ENCODE measurements at regions not wholly inside any gene's neighbourhood (a gene's known extent, or its start where the extent isn't known, plus 50 kb on each side); places are given as distances from the start of the nearest gene placed in this dataset.

DNA sequence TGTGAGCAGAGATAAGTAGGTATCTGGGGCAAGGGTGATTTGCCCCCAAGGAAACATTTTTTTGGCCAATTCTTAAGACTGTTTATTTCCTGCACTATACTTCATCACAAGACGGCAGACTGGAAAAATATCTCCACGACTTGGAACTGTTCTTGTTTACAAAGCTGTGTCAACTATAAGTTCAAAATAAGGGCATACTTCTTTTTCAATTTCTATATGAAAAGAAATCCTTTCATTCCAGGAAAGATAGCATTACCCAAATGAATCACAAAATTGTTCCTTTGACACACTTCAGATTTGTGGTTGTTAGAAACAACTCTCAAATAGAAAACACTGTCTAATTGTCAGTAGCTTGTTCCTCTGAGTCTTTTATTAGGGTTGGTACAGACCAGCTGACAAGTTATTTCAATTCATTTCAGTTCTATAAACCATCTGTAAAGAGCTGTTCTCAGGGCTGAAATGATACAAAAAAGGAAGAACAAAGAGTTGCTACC lies 212.9 kb upstream of the PRDM1 start:
- no peak for ATAC-seq
- TF ChIP-seq, protein P1, sequence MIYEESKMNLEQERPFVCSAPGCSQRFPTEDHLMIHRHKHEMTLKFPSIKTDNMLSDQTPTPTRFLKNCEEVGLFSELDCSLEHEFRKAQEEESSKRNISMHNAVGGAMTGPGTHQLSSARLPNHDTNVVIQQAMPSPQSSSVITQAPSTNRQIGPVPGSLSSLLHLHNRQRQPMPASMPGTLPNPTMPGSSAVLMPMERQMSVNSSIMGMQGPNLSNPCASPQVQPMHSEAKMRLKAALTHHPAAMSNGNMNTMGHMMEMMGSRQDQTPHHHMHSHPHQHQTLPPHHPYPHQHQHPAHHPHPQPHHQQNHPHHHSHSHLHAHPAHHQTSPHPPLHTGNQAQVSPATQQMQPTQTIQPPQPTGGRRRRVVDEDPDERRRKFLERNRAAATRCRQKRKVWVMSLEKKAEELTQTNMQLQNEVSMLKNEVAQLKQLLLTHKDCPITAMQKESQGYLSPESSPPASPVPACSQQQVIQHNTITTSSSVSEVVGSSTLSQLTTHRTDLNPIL (CRISPR knock-in tag; IDR thresholded peaks at IDR 0.05; ENCODE audit: low read depth): no peak
- TF ChIP-seq OSR1 (CRISPR knock-in tag; IDR thresholded peaks at IDR 0.05) (no peak), CSRNP3 (CRISPR knock-in tag; IDR thresholded peaks at IDR 0.05) (no peak), ZFP3 (CRISPR knock-in tag; IDR thresholded peaks at IDR 0.05) (no peak), PATZ1 (CRISPR knock-in tag; IDR thresholded peaks at IDR 0.05; ENCODE audit: borderline replicate concordance) (no peak), ZC3H10 (CRISPR knock-in tag; IDR thresholded peaks at IDR 0.05) (no peak), ZNF8 (CRISPR knock-in tag; IDR thresholded peaks at IDR 0.05) (no peak), TCF4 (CRISPR knock-in tag; IDR thresholded peaks at IDR 0.05; ENCODE audit: borderline replicate concordance) (no peak), SNAI2 (CRISPR knock-in tag; IDR thresholded peaks at IDR 0.05) (no peak), GLIS3 (CRISPR knock-in tag; IDR thresholded peaks at IDR 0.05) (no peak), TSHZ2 (CRISPR knock-in tag; IDR thresholded peaks at IDR 0.05) (no peak)

DNA sequence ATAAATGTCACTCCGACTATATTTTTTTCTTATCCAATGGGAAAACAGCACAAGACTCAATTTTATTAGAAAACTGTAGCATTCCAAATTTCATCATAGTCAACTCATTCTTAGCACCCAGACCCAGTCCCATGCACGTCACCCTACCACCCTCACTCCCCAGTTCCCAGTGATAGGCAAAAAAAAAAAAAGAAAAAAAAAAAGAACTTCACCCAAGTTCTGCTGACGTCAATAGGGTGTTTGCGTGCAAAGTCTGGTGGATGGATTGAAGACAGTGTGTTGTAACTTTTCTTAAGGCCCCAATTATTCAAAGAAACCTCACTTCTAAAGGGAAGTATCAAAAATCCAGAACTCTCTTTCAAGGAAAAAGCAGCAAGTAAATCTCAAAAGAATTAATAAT lies 213.9 kb upstream of the PRDM1 start:
- no peak for ATAC-seq

More for the DNA sequence above, 213.9 kb upstream of the PRDM1 start:
- no peak for TF ChIP-seq ARNTL (CRISPR knock-in tag; IDR thresholded peaks at IDR 0.05; ENCODE audit: borderline replicate concordance, low read depth)
- no peak for TF ChIP-seq ZC3H10 (CRISPR knock-in tag; IDR thresholded peaks at IDR 0.05)
- TF ChIP-seq SNAI2 (CRISPR knock-in tag; IDR thresholded peaks at IDR 0.05): no peak
- no peak for TF ChIP-seq CSRNP3 (CRISPR knock-in tag; IDR thresholded peaks at IDR 0.05)
- no peak for TF ChIP-seq ZFP3 (CRISPR knock-in tag; IDR thresholded peaks at IDR 0.05)
- TF ChIP-seq ZFP30 (CRISPR knock-in tag; IDR thresholded peaks at IDR 0.05): no peak
- no peak for TF ChIP-seq PPARA (CRISPR knock-in tag; IDR thresholded peaks at IDR 0.05; ENCODE audit: borderline replicate concordance)
- TF ChIP-seq ESRRG (CRISPR knock-in tag; IDR thresholded peaks at IDR 0.05): no peak
- no peak for TF ChIP-seq ZNF565 (CRISPR knock-in tag; conservative IDR thresholded peaks at IDR 0.05; ENCODE audit: low read depth)
- TF ChIP-seq PATZ1 (CRISPR knock-in tag; IDR thresholded peaks at IDR 0.05; ENCODE audit: borderline replicate concordance): no peak
- no peak for TF ChIP-seq TOX (CRISPR knock-in tag; IDR thresholded peaks at IDR 0.05; ENCODE audit: borderline replicate concordance)
- no peak for TF ChIP-seq CSDC2 (CRISPR knock-in tag; IDR thresholded peaks at IDR 0.05)
- no peak for TF ChIP-seq ZNF8 (CRISPR knock-in tag; IDR thresholded peaks at IDR 0.05)
- no peak for TF ChIP-seq ZNF70 (CRISPR knock-in tag; IDR thresholded peaks at IDR 0.05)
- TF ChIP-seq BACH2 (CRISPR knock-in tag; IDR thresholded peaks at IDR 0.05; ENCODE audit: borderline replicate concordance): no peak
- no peak for TF ChIP-seq TSHZ2 (CRISPR knock-in tag; IDR thresholded peaks at IDR 0.05)
- TF ChIP-seq, protein P1 (CRISPR knock-in tag; IDR thresholded peaks at IDR 0.05; ENCODE audit: low read depth): no peak

Data from SK-N-SH treated with all-trans-retinoic acid at 6 μM for 48 hours (cell line).